ENCODE measurements at regions not wholly inside any gene's neighbourhood (a gene's known extent, or its start where the extent isn't known, plus 50 kb on each side); places are given as distances from the start of the nearest gene placed in this dataset.

- no peak for TF ChIP-seq EZH2 (IDR thresholded peaks at IDR 0.05)
- no peak for TF ChIP-seq POLR2AphosphoS5 (IDR thresholded peaks at IDR 0.05; ENCODE audit: borderline replicate concordance, low read depth, low read length)
Observed at GRCh38 chr3:176848431-176849214, 348.7 kb downstream of the TBL1XR1 start.
